ENCODE measurements at regions not wholly inside any gene's neighbourhood (a gene's known extent, or its start where the extent isn't known, plus 50 kb on each side); places are given as distances from the start of the nearest gene placed in this dataset.

GRCh38 chr18:43671431-43671830 is 394.1 kb upstream of the SYT4 start:
- intact Hi-C loops (cut with DNase I): no loop called here
- no peak for DNase-seq
- no peak for ATAC-seq

- ATAC-seq (no peak), DNase-seq (no peak)
- intact Hi-C loops (cut with DNase I): no loop called here
These were observed 402.8 kb upstream of the SYT4 start for GRCh38 chr18:43680096-43680495.

GRCh38 chr18:43681661-43682060 is 404.4 kb upstream of the SYT4 start:
- DNase-seq: no peak
- intact Hi-C loops (cut with DNase I): no loop called here
- ATAC-seq: no peak

GRCh38 chr18:43682196-43682595 is 404.9 kb upstream of the SYT4 start:
- DNase-seq: no peak
- intact Hi-C loops (cut with DNase I): no loop called here
- ATAC-seq: no peak

- ATAC-seq (no peak), DNase-seq (no peak)
- intact Hi-C loops (cut with DNase I): no loop called here
These were observed 409.4 kb upstream of the SYT4 start for GRCh38 chr18:43686709-43687108.

GRCh38 chr18:43692099-43692690 is 414.9 kb upstream of the SYT4 start:
- intact Hi-C loops (cut with DNase I): no loop called here
- no peak for ATAC-seq
- DNase-seq: no peak

GRCh38 chr18:43702399-43702798 is 425.1 kb upstream of the SYT4 start:
- ATAC-seq (no peak), DNase-seq (no peak)
- intact Hi-C loops (cut with DNase I): no loop called here

GRCh38 chr18:43703050-43703449 is 425.8 kb upstream of the SYT4 start:
- DNase-seq (no peak), ATAC-seq (no peak)

GRCh38 chr18:43705850-43706249 is 428.6 kb upstream of the SYT4 start:
- DNase-seq (no peak), ATAC-seq (no peak)
- intact Hi-C loops (cut with DNase I): no loop called here

More at GRCh38 chr18:43703050-43703449, 425.8 kb upstream of the SYT4 start:
- intact Hi-C loops (cut with DNase I): no loop called here

GRCh38 chr18:43710135-43710534 is 432.8 kb upstream of the SYT4 start:
- ATAC-seq (no peak), DNase-seq (no peak)
- intact Hi-C loops (cut with DNase I): no loop called here

GRCh38 chr18:43714343-43715010 is 437.2 kb upstream of the SYT4 start:
- intact Hi-C loops (cut with DNase I): no loop called here
- ATAC-seq (no peak), DNase-seq (no peak)

GRCh38 chr18:43719267-43719795 is 442.0 kb upstream of the SYT4 start:
- no peak for DNase-seq
- no peak for ATAC-seq
- intact Hi-C loops (cut with DNase I): no loop called here

GRCh38 chr18:43720041-43720440 is 442.8 kb upstream of the SYT4 start:
- intact Hi-C loops (cut with DNase I): no loop called here
- ATAC-seq (no peak), DNase-seq (no peak)

- ATAC-seq (no peak), DNase-seq (no peak)
- intact Hi-C loops (cut with DNase I): no loop called here
These were observed 458.3 kb upstream of the SYT4 start for GRCh38 chr18:43735570-43735969.

- no peak for ATAC-seq
- DNase-seq: no peak
- intact Hi-C loops (cut with DNase I): no loop called here
These were observed 467.9 kb upstream of the SYT4 start for GRCh38 chr18:43744960-43745745.

GRCh38 chr18:43751203-43751602 is 473.9 kb upstream of the SYT4 start:
- intact Hi-C loops (cut with DNase I): no loop called here
- ATAC-seq: no peak
- DNase-seq: no peak

- ATAC-seq (no peak), DNase-seq (no peak)
- intact Hi-C loops (cut with DNase I): no loop called here
These were observed 474.5 kb upstream of the SYT4 start for GRCh38 chr18:43751835-43752234.

GRCh38 chr18:43757273-43757672 is 480.0 kb upstream of the SYT4 start:
- intact Hi-C loops (cut with DNase I): no loop called here
- no peak for ATAC-seq

GRCh38 chr18:43758734-43759133 is 481.4 kb upstream of the SYT4 start:
- ATAC-seq (no peak), DNase-seq (no peak)
- intact Hi-C loops (cut with DNase I): no loop called here

More at GRCh38 chr18:43757273-43757672, 480.0 kb upstream of the SYT4 start:
- no peak for DNase-seq

GRCh38 chr18:43760010-43760409 is 482.7 kb upstream of the SYT4 start:
- no peak for ATAC-seq
- intact Hi-C loops (cut with DNase I): no loop called here
- DNase-seq: no peak
